ENCODE measurements at regions not wholly inside any gene's neighbourhood (a gene's known extent, or its start where the extent isn't known, plus 50 kb on each side); places are given as distances from the start of the nearest gene placed in this dataset.
"Not testable (repeated sequence)": the region's sequence is repeated elsewhere in the genome, so short reads cannot be mapped to it uniquely, and the experiment has no call there.

GRCh38 chr4:20065952-20066351, 185.8 kb upstream of the SLIT2 start:
- Histone ChIP-seq H4K91ac (ENCODE audit: insufficient read length, low read depth, low read length) (no peak overlapping the region), H4K8ac (replicated peaks; ENCODE audit: insufficient read length, low read depth, low read length) (no peak overlapping the region), H3K9me3 (ENCODE audit: control insufficient read depth, low read depth, low read length) (no peaks in the 10 kb centered on the region), H3K14ac (ENCODE audit: insufficient read depth, low read length) (no peak overlapping the region), H3K23me2 (ENCODE audit: insufficient read length, low read depth, low read length, poor library complexity, severe bottlenecking) (no peaks in the 10 kb centered on the region), H3K27ac (ENCODE audit: insufficient read length, low read depth, low read length) (no peak overlapping the region), H2AFZ (ENCODE audit: low read length) (no peak overlapping the region), H4K5ac (ENCODE audit: insufficient read length, low read depth, low read length) (no peak overlapping the region), H2BK12ac (ENCODE audit: insufficient read length, low read depth, low read length) (no peak overlapping the region), H3K79me2 (ENCODE audit: insufficient read depth, low read length) (no peaks in the 10 kb centered on the region), H2AK5ac (ENCODE audit: insufficient read length, low read length) (no peak overlapping the region), H3K23ac (ENCODE audit: insufficient read length, low read depth, low read length) (no peak overlapping the region), H3K4me2 (ENCODE audit: insufficient read depth, insufficient read length, low read length) (no peak overlapping the region), H3K4me1 (ENCODE audit: insufficient read depth, low read length) (no peaks in the 10 kb centered on the region), H2BK15ac (ENCODE audit: low read depth, low read length) (no peak overlapping the region), H3K9ac (ENCODE audit: extremely low read depth, insufficient read length, low read length) (no peak overlapping the region), H2BK20ac (ENCODE audit: low read depth, low read length, poor library complexity, severe bottlenecking) (no peak overlapping the region), H4K20me1 (ENCODE audit: control insufficient read depth, insufficient read depth, insufficient read length) (no peaks in the 10 kb centered on the region), H3K27me3 (ENCODE audit: insufficient read depth, low read length) (no peaks in the 10 kb centered on the region), H3K79me1 (ENCODE audit: insufficient read depth, low read depth, low read length, poor library complexity, severe bottlenecking) (no peaks in the 10 kb centered on the region), H2BK120ac (ENCODE audit: low read depth, low read length, poor library complexity, severe bottlenecking) (no peak overlapping the region), H3T11ph (ENCODE audit: low read length) (no peak overlapping the region), H3K56ac (ENCODE audit: insufficient read length, low read depth, low read length) (no peak overlapping the region), H3K4ac (ENCODE audit: low read depth, low read length) (no peak overlapping the region), H3K18ac (ENCODE audit: insufficient read length, low read depth, low read length) (no peak overlapping the region), H2BK5ac (ENCODE audit: insufficient read length, low read length) (no peak overlapping the region)
- Mint-ChIP-seq H3K27ac (no peak overlapping the region), H3K9me3 (peaks cover 0 to 9% of the 10 kb centered on the region in 2 experiments; a peak in 3 of 5 replicates), H3K27me3 (ENCODE audit: low read depth) (no peaks in the 10 kb centered on the region), H3K36me3 (ENCODE audit: insufficient read depth in 1 of 3, low read depth in 3 of 3) (no peaks in the 10 kb centered on the region), H3K4me1 (no peaks in the 10 kb centered on the region), H3K4me3 (no peak overlapping the region)
- no peak for TF ChIP-seq CTCF (conservative IDR thresholded peaks at IDR 0.05)
- WGBS (ENCODE audit: extremely low coverage, insufficient read length, low lambda C conversion rate), result no CpG with 5 or more reads among the region's 1 CpG
- no peak for DNase-seq

GRCh38 chr4:20062857-20063256, 188.8 kb upstream of the SLIT2 start:
- not testable (repeated sequence) for H3K27ac Mint-ChIP-seq; H4K20me1 ChIP-seq (ENCODE audit: control insufficient read depth, insufficient read depth, insufficient read length); H2AFZ ChIP-seq (ENCODE audit: low read length); H3K79me2 ChIP-seq (ENCODE audit: insufficient read depth, low read length); H3K14ac ChIP-seq (ENCODE audit: insufficient read depth, low read length); H3K9me3 Mint-ChIP-seq; H3K18ac ChIP-seq (ENCODE audit: insufficient read length, low read depth, low read length); H3K4me3 Mint-ChIP-seq; H4K5ac ChIP-seq (ENCODE audit: insufficient read length, low read depth, low read length); H3K23me2 ChIP-seq (ENCODE audit: insufficient read length, low read depth, low read length, poor library complexity, severe bottlenecking); H4K8ac ChIP-seq (replicated peaks; ENCODE audit: insufficient read length, low read depth, low read length); H3K4ac ChIP-seq (ENCODE audit: low read depth, low read length); H2BK120ac ChIP-seq (ENCODE audit: low read depth, low read length, poor library complexity, severe bottlenecking); H3K9me3 ChIP-seq (ENCODE audit: control insufficient read depth, low read depth, low read length); H3K27me3 ChIP-seq (ENCODE audit: insufficient read depth, low read length); H3K4me1 ChIP-seq (ENCODE audit: insufficient read depth, low read length); H2BK5ac ChIP-seq (ENCODE audit: insufficient read length, low read length); DNase-seq; H3K4me1 Mint-ChIP-seq; H3K56ac ChIP-seq (ENCODE audit: insufficient read length, low read depth, low read length); H2BK15ac ChIP-seq (ENCODE audit: low read depth, low read length); H2BK12ac ChIP-seq (ENCODE audit: insufficient read length, low read depth, low read length); H3T11ph ChIP-seq (ENCODE audit: low read length); H3K27me3 Mint-ChIP-seq (ENCODE audit: low read depth); H3K9ac ChIP-seq (ENCODE audit: extremely low read depth, insufficient read length, low read length); H3K36me3 Mint-ChIP-seq (ENCODE audit: insufficient read depth in 1 of 3, low read depth in 3 of 3); H4K91ac ChIP-seq (ENCODE audit: insufficient read length, low read depth, low read length); H2BK20ac ChIP-seq (ENCODE audit: low read depth, low read length, poor library complexity, severe bottlenecking); H3K79me1 ChIP-seq (ENCODE audit: insufficient read depth, low read depth, low read length, poor library complexity, severe bottlenecking); H2AK5ac ChIP-seq (ENCODE audit: insufficient read length, low read length); H3K27ac ChIP-seq (ENCODE audit: insufficient read length, low read depth, low read length); H3K4me2 ChIP-seq (ENCODE audit: insufficient read depth, insufficient read length, low read length); H3K23ac ChIP-seq (ENCODE audit: insufficient read length, low read depth, low read length)
- WGBS (ENCODE audit: extremely low coverage, insufficient read length, low lambda C conversion rate), result no CpG with 5 or more reads among the region's 5 CpGs
